Neural cell (in vitro differentiated cells): ENCODE measurements at regions not wholly inside any gene's neighbourhood (a gene's known extent, or its start where the extent isn't known, plus 50 kb on each side); places are given as distances from the start of the nearest gene placed in this dataset.

Source experiments
- H2AFZ ChIP-seq: fragments of 200-600, 300-800 bp; sonication (generic), shearing (Covaris generic); 2 replicates; pipeline ENCODE4 v1.6.0; 2014; ENCODE audit warnings: low read depth, mild to moderate bottlenecking, antibody characterized with exemption, low read length, moderate library complexity
- H3F3A ChIP-seq: fragments of 200-600 bp; shearing (Covaris generic); 2 replicates; pipeline ENCODE4 v1.6.1; 2016; ENCODE audit warnings: mild to moderate bottlenecking, moderate library complexity, mixed read lengths, antibody characterized with exemption, low read length; ENCODE audit not compliant: insufficient read depth, poor library complexity, severe bottlenecking
- H3K27ac ChIP-seq: fragments of 200-600, 300-800 bp; sonication (generic), shearing (Covaris generic); 2 replicates; pipeline ENCODE4 v1.5.1; 2014; ENCODE audit warnings: mild to moderate bottlenecking, low read length, moderate library complexity
- H3K27me3 ChIP-seq: fragments of 300-800, 200-600 bp; sonication (generic), shearing (Covaris generic); 2 replicates; pipeline ENCODE4 v1.6.0; 2014; ENCODE audit warnings: mild to moderate bottlenecking, low read depth, low read length, moderate library complexity; ENCODE audit not compliant: insufficient read depth
- H3K36me3 ChIP-seq: fragments of 300-800, 200-600 bp; sonication (generic), shearing (Covaris generic); 2 replicates; pipeline ENCODE4 v1.5.1; 2014; ENCODE audit warnings: mild to moderate bottlenecking, antibody characterized with exemption, low read length, moderate library complexity; ENCODE audit not compliant: insufficient read depth
- H3K4me2 ChIP-seq: fragments of 300-800, 200-600 bp; sonication (generic), shearing (Covaris generic); 2 replicates; pipeline ENCODE4 v1.6.0; 2014; ENCODE audit warnings: mild to moderate bottlenecking, low read length
- H3K4me3 ChIP-seq: fragments of 300-800, 200-600 bp; sonication (generic), shearing (Covaris generic); 2 replicates; pipeline ENCODE4 v1.5.1; 2014; ENCODE audit warnings: mild to moderate bottlenecking, low read length, moderate library complexity
- H3K79me2 ChIP-seq: fragments of 200-600 bp; shearing (Covaris generic); replicated peaks from 2 replicates; pipeline ENCODE4 v1.6.0; 2014; ENCODE audit warnings: mild to moderate bottlenecking, low read length, moderate library complexity; ENCODE audit not compliant: insufficient read depth
- H3K9ac ChIP-seq: fragments of 300-800, 200-600 bp; sonication (generic), shearing (Covaris generic); 2 replicates; pipeline ENCODE4 v1.6.1; 2016; ENCODE audit warnings: mild to moderate bottlenecking, low read length, mixed read lengths
- H3K9me2 ChIP-seq: fragments of 200-600 bp; shearing (Covaris generic); 2 replicates; pipeline ENCODE4 v1.6.1; 2016; ENCODE audit warnings: mild to moderate bottlenecking, low read length, mixed read lengths; ENCODE audit not compliant: insufficient read depth
- H3K9me3 ChIP-seq: fragments of 200-600, 300-800 bp; sonication (generic), shearing (Covaris generic); 2 replicates; pipeline ENCODE4 v1.6.1; 2016; ENCODE audit warnings: mild to moderate bottlenecking, mixed run types, low read length, moderate library complexity, mixed read lengths
- H4K20me1 ChIP-seq: fragments of 200-600 bp; shearing (Covaris generic); 2 replicates; pipeline ENCODE4 v1.6.1; 2016; ENCODE audit warnings: mild to moderate bottlenecking, mixed run types; ENCODE audit not compliant: insufficient read depth
- EP300 ChIP-seq: fragments of 450-650 bp; conservative IDR thresholded peaks from 2 replicates; pipeline ENCODE4 v1.6.1; 2014; ENCODE audit warnings: antibody characterized with exemption, mild to moderate bottlenecking, moderate library complexity; ENCODE audit not compliant: poor library complexity, severe bottlenecking
- EZH2 ChIP-seq: fragments of 200-600, 300-800 bp; shearing (Covaris generic), sonication (generic); IDR thresholded peaks from 2 replicates; pipeline ENCODE4 v1.6.1; 2014; ENCODE audit warnings: antibody characterized with exemption, low read length, borderline replicate concordance, mild to moderate bottlenecking; ENCODE audit not compliant: insufficient read depth, poor library complexity, severe bottlenecking
- MXI1 ChIP-seq: fragments of 450-650 bp; conservative IDR thresholded peaks from 2 replicates; pipeline ENCODE4 v1.6.1; 2014; ENCODE audit warnings: antibody characterized with exemption, mild to moderate bottlenecking; ENCODE audit not compliant: poor library complexity, severe bottlenecking
- POLR2AphosphoS5 ChIP-seq: IDR thresholded peaks from 2 replicates; pipeline ENCODE4 v1.6.1; 2012
- RAD21 ChIP-seq: fragments of 450-650 bp; conservative IDR thresholded peaks from 2 replicates; pipeline ENCODE4 v1.6.1; 2014; ENCODE audit warnings: antibody characterized with exemption, mild to moderate bottlenecking, moderate library complexity
- REST ChIP-seq: IDR thresholded peaks from 2 replicates; pipeline ENCODE4 v1.6.1; 2012; ENCODE audit warnings: borderline replicate concordance
- SMC3 ChIP-seq: fragments of 450-650 bp; conservative IDR thresholded peaks from 2 replicates; pipeline ENCODE4 v1.6.1; 2014; ENCODE audit warnings: antibody characterized with exemption, mild to moderate bottlenecking, moderate library complexity; ENCODE audit not compliant: poor library complexity
- TAF1 ChIP-seq: IDR thresholded peaks from 2 replicates; pipeline ENCODE4 v1.6.1; 2012; ENCODE audit warnings: low read depth
- TF ChIP-seq, protein P1 (sequence below): fragments of 450-650 bp; IDR thresholded peaks from 2 replicates; pipeline ENCODE4 v1.5.1; 2014; ENCODE audit warnings: antibody characterized with exemption, mild to moderate bottlenecking, moderate library complexity; ENCODE audit not compliant: poor library complexity, severe bottlenecking

DNA sequence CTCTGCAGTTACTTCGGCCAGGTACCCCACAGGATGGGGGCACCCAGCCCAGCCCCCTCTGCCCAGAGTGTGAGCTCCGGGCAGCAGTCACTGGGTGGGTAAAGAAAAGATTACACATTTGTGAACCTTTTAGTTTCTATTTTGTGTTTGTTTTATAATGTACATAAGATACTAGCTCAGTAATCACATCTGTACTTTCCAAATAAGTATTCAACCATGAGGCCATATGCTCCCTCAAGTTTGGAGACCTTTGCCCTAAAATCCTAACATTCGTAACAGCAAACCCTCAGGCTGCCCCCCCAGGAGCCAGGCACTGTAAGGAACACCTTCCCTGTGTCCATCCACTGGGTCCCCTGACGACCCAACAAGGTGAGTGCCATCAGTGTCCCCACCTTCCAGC is 68.3 kb upstream of the SLC6A6 start:
- Histone ChIP-seq H3K27ac (no peak overlapping the region), H3K9ac (no peak overlapping the region)

DNA sequence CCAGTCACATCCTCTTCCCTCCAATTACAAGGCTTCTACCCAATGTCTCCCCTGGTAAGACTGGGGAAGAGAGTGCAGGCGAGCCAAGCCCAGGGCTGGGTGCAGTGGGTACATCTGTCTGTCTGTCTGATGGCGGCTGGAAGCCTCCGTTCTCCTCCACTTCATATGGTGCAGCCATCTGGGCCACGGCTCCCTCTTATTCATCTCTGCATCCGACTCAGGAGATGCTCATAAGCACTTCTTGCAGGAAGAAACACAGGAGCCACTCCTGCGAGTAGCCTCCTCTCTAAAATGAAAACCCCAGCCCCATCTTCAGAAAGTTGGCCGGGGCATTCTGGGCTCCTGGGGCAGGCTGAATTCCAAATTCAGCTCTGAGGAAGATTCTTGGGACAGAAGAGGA is 67.5 kb upstream of the SLC6A6 start:
- Histone ChIP-seq H3K27me3 (no peaks in the 10 kb centered on the region), H3K9ac (no peak overlapping the region), H3K36me3 (no peaks in the 10 kb centered on the region), H3K9me2 (no peaks in the 10 kb centered on the region), H3K4me2 (no peak overlapping the region), H2AFZ (no peak overlapping the region), H3K9me3 (no peaks in the 10 kb centered on the region), H3K27ac (no peak overlapping the region), H3F3A (no peaks in the 10 kb centered on the region), H4K20me1 (no peaks in the 10 kb centered on the region), H3K79me2 (no peaks in the 10 kb centered on the region), H3K4me3 (no peak overlapping the region)
- TF ChIP-seq RAD21 (no peak), EP300 (no peak), POLR2AphosphoS5 (no peak), SMC3 (no peak), MXI1 (no peak), TAF1 (no peak)
- TF ChIP-seq, protein P1, sequence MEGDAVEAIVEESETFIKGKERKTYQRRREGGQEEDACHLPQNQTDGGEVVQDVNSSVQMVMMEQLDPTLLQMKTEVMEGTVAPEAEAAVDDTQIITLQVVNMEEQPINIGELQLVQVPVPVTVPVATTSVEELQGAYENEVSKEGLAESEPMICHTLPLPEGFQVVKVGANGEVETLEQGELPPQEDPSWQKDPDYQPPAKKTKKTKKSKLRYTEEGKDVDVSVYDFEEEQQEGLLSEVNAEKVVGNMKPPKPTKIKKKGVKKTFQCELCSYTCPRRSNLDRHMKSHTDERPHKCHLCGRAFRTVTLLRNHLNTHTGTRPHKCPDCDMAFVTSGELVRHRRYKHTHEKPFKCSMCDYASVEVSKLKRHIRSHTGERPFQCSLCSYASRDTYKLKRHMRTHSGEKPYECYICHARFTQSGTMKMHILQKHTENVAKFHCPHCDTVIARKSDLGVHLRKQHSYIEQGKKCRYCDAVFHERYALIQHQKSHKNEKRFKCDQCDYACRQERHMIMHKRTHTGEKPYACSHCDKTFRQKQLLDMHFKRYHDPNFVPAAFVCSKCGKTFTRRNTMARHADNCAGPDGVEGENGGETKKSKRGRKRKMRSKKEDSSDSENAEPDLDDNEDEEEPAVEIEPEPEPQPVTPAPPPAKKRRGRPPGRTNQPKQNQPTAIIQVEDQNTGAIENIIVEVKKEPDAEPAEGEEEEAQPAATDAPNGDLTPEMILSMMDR = no peak

More for the DNA sequence above, 68.3 kb upstream of the SLC6A6 start:
- H3K9me2 ChIP-seq = no peaks in the 10 kb centered on the region
- H3K9me3 ChIP-seq = no peaks in the 10 kb centered on the region
- no peak overlapping the region for H3K4me2 ChIP-seq
- no peaks in the 10 kb centered on the region for H4K20me1 ChIP-seq
- no peak overlapping the region for H2AFZ ChIP-seq
- no peak overlapping the region for H3K4me3 ChIP-seq
- no peaks in the 10 kb centered on the region for H3K27me3 ChIP-seq
- H3K79me2 ChIP-seq = no peaks in the 10 kb centered on the region
- no peaks in the 10 kb centered on the region for H3F3A ChIP-seq
- no peak for TF ChIP-seq POLR2AphosphoS5
- TF ChIP-seq TAF1 = no peak
- no peak for TF ChIP-seq MXI1
- TF ChIP-seq REST = no peak
- no peak for TF ChIP-seq EP300
- TF ChIP-seq, protein P1 = no peak
- no peak for TF ChIP-seq EZH2
- TF ChIP-seq RAD21 = no peak
- TF ChIP-seq SMC3 = no peak
- H3K36me3 ChIP-seq = no peaks in the 10 kb centered on the region
